HFF-Myc (cell line): ENCODE measurements at regions not wholly inside any gene's neighbourhood (a gene's known extent, or its start where the extent isn't known, plus 50 kb on each side); places are given as distances from the start of the nearest gene placed in this dataset.
A peak's percentile ranks its signal among the peaks of the same experiment; 100 is the strongest.

Source experiments
- DNase-seq: peaks from one replicate; pipeline ENCODE4 v3.0.0-alpha.2; 2011; ENCODE audit warnings: low read depth; ENCODE audit errors: extremely low read depth
- H3K4me3 ChIP-seq: replicated peaks from 2 replicates; pipeline ENCODE4 v1.5.1; 2011; ENCODE audit warnings: low read depth, mild to moderate bottlenecking, control low read depth, low read length
- TF ChIP-seq, protein P1 (sequence below): IDR thresholded peaks from 2 replicates; pipeline ENCODE4 v1.5.1; 2012; ENCODE audit warnings: mild to moderate bottlenecking, low read depth, low read length, control low read depth; ENCODE audit errors: missing control alignments

DNA sequence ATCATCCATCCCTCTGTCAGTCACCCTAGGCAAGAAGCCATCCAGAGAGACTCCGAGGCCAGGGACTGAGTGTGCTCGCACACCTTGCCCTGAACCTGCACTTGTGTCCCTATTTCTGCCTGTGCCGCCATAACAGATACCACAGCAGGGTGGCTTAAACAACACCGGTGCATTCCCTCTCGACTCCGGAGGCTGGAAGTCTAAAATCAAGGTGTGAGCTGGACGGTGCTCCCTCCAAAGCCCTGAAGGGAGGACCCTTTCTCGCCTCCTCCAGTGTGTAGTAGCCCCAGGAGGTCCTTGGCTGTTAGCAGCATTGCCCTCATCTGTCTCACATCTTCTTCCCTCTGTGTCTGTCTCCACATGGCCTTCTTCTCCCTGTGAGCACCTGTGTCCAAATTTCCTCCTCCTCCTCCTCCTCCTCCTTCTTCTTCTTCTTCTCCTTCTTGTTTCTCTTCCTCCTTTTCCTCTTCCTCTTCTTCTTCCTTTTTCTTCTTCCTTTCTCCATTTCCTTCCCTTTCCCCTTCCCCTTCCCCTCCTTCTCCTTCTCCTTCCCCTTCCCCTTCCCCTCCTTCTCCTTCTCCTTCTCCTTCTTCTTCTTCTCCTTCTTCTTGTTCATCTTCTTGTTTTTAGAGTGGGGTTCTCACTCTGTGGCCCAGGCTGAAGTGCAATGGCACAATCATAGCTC is 98.1 kb upstream of the ENPP6 start:
- TF ChIP-seq, protein P1, sequence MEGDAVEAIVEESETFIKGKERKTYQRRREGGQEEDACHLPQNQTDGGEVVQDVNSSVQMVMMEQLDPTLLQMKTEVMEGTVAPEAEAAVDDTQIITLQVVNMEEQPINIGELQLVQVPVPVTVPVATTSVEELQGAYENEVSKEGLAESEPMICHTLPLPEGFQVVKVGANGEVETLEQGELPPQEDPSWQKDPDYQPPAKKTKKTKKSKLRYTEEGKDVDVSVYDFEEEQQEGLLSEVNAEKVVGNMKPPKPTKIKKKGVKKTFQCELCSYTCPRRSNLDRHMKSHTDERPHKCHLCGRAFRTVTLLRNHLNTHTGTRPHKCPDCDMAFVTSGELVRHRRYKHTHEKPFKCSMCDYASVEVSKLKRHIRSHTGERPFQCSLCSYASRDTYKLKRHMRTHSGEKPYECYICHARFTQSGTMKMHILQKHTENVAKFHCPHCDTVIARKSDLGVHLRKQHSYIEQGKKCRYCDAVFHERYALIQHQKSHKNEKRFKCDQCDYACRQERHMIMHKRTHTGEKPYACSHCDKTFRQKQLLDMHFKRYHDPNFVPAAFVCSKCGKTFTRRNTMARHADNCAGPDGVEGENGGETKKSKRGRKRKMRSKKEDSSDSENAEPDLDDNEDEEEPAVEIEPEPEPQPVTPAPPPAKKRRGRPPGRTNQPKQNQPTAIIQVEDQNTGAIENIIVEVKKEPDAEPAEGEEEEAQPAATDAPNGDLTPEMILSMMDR: no peak
- DNase-seq: no peak
- H3K4me3 ChIP-seq: no peak overlapping the region

DNA sequence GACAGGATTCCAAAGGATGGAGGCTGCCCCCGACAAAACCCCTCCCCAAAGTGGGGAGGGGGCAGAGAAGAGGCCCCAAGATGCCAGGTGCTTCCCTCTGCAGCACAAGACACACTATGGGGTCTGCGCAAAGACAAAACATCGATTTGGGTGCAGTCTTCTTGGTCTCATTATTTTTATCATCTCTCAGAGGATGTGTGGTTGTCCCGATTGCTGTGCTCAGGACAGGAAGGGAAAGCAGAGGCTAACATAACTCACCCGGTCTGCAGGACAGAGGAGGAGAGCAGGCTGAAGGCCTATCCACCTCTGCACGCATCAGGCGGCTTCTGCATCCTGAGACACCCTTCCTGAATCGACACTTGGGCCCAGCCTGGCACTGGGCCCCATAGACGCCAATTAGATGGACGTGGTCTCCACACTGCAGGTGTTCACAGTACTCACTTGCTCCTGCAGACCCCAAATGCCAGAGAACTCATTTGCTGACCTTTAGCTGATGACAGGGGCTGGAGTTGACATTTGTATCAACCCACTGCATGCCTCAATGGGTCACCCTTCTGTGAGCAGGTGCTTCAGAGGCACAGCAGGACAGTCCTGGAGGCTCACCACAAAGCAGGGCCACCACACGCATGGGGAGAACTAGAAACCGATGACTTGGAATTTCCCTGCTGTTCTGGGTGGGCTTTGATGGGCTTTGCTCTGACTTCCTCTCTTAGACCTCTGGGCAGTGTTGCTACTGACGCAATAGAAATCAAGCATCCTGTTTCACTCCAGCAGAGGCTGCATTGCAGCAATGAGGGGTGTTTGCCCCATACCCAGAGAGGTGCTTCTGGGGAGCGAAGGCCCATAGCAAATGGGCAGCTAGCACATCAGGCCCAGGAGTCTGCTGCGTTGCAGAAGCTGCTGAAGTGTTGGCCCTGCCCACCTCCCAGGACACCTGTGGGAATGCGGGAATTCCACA is 96.3 kb upstream of the ENPP6 start:
- DNase-seq: no peak
- TF ChIP-seq, protein P1: no peak
- no peak overlapping the region for H3K4me3 ChIP-seq

DNA sequence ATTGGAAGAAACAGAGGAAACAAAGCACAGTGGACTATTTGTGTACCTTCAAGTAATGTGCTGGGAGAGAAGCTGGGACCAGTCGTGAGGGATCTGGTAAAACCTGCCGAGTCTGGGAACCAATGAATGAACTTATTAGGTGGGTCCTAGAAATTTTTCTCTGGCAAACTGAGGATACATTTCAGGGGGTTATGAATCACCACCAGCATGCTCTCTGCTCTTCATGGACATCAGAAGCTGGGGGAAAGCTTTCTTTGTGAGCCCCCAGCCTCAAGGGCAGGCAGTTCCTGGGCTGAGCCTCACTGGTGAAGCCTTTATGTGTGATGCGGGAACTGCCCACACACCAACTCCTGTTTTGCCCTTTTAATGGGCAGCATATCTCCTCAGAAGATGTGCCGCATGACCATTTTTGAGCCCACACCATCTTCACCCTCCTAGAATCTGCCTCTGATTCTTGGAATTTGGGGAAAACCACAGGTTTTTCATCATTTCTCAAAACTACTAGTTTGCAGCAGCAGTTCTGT is 95.4 kb upstream of the ENPP6 start:
- TF ChIP-seq, protein P1: no peak
- no peak overlapping the region for H3K4me3 ChIP-seq
- DNase-seq: no peak

DNA sequence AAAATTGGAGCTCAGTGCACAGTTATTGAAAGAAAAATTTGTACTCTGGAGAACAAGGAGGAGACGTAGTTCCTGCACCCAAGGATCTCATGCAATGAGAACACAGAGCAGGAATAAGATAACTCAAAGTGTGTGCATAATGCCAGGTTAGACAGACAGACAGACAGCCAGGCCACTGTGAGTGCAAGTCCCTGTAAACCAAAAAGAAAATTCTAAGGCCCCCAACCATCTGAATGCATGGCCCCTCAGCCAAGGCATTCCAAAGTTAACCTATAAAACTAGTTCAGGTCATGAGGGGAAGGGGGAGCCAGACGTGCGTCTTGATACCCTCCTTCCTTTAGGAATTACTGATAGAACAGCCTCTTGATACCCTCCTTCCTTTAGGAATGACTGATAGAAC is 94.5 kb upstream of the ENPP6 start:
- H3K4me3 ChIP-seq: no peak overlapping the region
- TF ChIP-seq, protein P1: no peak

DNA sequence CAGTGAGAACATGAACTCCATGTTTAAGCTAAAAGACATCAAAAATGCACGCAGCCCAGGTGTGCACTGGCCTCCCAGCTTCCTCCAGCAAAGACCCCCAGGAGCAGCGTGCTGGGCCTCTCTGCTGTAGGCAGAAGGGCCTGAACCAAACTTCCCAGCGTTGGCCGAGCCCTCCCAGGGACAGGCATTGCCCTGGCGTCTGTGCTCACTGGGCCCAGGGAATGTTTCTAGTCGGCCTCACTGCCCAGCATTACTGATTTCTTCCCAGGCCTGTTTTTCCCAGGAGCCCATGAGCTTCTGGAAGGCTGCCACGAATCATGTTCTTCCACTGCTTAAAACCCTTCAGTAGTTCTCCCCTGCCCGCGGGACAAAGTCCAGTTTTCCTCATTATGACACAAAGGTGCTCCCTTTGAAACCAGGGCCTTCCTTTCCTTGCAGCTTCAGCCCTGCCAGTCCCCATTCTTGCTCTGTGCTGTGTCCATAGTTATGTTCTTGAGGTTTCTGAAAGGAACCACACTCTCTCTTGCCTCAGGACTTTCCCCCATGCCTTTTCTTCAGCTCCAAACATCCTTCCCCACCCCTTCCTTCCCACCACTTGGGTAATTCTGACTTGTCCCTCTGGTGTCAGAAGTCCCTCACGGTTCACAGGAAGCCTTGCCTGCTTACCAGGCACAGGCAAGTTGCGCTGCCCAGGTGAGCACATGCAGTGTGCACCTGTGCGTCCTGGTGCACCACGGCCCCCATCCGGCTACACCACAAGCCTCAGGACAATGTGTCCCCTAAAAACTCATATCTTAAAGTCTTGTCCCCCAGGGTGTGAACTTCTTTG is 93.4 kb upstream of the ENPP6 start:
- TF ChIP-seq, protein P1: no peak
- H3K4me3 ChIP-seq: no peak overlapping the region
- DNase-seq: no peak

More for the DNA sequence above, 94.5 kb upstream of the ENPP6 start:
- no peak for DNase-seq

DNA sequence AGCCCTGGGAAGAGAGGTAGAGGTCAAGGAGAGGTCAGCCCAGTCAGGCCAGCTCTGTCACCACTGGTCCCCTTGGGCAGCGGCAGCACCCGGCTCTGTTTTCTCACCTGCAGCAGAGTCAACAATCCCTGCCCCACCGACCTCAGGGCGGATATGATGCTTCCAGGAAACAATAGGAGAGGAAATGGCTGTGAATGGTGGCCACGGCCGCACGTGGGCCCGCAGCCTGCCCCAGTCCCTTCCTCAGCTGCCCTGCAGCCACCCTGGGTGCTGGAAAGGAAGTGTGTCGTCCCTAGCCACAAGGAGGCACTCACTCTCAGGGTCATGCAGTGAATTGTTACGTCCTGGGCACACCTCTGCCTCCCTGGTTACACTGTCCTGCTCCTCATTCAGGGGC is 92.5 kb upstream of the ENPP6 start:
- no peak for DNase-seq
- TF ChIP-seq, protein P1: peak; percentile 8
- H3K4me3 ChIP-seq: no peak overlapping the region
